T-cell (primary cell): ENCODE measurements at regions not wholly inside any gene's neighbourhood (a gene's known extent, or its start where the extent isn't known, plus 50 kb on each side); places are given as distances from the start of the nearest gene placed in this dataset.

Experiments used
- ATAC-seq, 4 experiments: fragments of 200-7000 bp in 3 of 4; fragments of 150-1000 bp in 1 of 4; cut with Tn5 transposase; replicated peaks in 1 of 4; 1 replicate in 3 of 4; 2 replicates in 1 of 4; pipeline ENCODE4 v1.10.0; 2021; ENCODE audit warnings: moderate library complexity in 3 of 4, mild to moderate bottlenecking in 2 of 4, moderate number of reproducible peaks in 1 of 4
- CTCF ChIA-PET, 2 donors: fragments of 300-600 bp; sonication (Branson Sonifier 250); formaldehyde crosslinking; loops; one replicate each; lab custom pipeline; 2022; ENCODE audit warnings: antibody characterized with exemption in 2 of 2; lab: Charles Lee
- POLR2A ChIA-PET, 2 donors: fragments of 300-600 bp; sonication (Branson Sonifier 250); formaldehyde crosslinking; loops; one replicate each; lab custom pipeline; 2022; ENCODE audit warnings: antibody characterized with exemption in 2 of 2; lab: Charles Lee
- DNase-seq, 35 experiments: peaks; one replicate each; pipeline versions ENCODE4 v3.0.0 to v3.0.0-alpha.2; 2013 to 2023
- H3K27ac ChIP-seq: one replicate; pipeline ENCODE4 v1.5.1; 2013; ENCODE audit warnings: low read length
- H3K27me3 ChIP-seq, 2 experiments: replicated peaks in 1 of 2; 1 replicate in 1 of 2; 2 replicates in 1 of 2; pipeline versions ENCODE4 v1.6.1 to v1.7.0; 2013; ENCODE audit warnings: low read length in 1 of 2, mixed read lengths in 1 of 2; ENCODE audit not compliant: control insufficient read depth in 2 of 2, insufficient read depth in 2 of 2; ENCODE audit errors: extremely low read depth in 1 of 2
- H3K36me3 ChIP-seq, 2 donors: 1 replicate in 1 of 2; 2 replicates in 1 of 2; pipeline versions ENCODE4 v1.6.1 to v1.7.0; 2013; ENCODE audit warnings: low read length in 1 of 2; ENCODE audit not compliant: control insufficient read depth in 2 of 2, insufficient read depth in 1 of 2; ENCODE audit errors: extremely low read depth in 1 of 2
- H3K4me1 ChIP-seq, 2 experiments: 1 replicate in 1 of 2; 2 replicates in 1 of 2; pipeline versions ENCODE4 v1.6.1 to v1.7.0; 2013; ENCODE audit warnings: low read length in 2 of 2, mixed read lengths in 1 of 2; ENCODE audit not compliant: insufficient read depth in 2 of 2, control insufficient read depth in 1 of 2; ENCODE audit errors: extremely low read depth in 1 of 2
- H3K4me3 ChIP-seq, 2 donors: 1 replicate in 1 of 2; 2 replicates in 1 of 2; pipeline versions ENCODE4 v1.5.1 to v1.7.0; 2013; ENCODE audit warnings: mild to moderate bottlenecking in 2 of 2, low read length in 1 of 2, moderate library complexity in 1 of 2; ENCODE audit not compliant: control insufficient read depth in 1 of 2; ENCODE audit errors: extremely low read depth in 1 of 2
- H3K9me3 ChIP-seq: 2 replicates; pipeline ENCODE4 v1.7.0; 2013
- H3K27ac Mint-ChIP-seq, 2 donors: one replicate each; pipeline ENCODE4 v1.8.0; 2020 to 2021; ENCODE audit warnings: mild to moderate bottlenecking in 2 of 2, mixed read lengths in 2 of 2
- H3K27me3 Mint-ChIP-seq, 2 donors: one replicate each; pipeline ENCODE4 v1.8.0; 2021 to 2022; ENCODE audit warnings: mixed read lengths in 2 of 2
- H3K36me3 Mint-ChIP-seq: one replicate; pipeline ENCODE4 v1.8.0; 2021; ENCODE audit warnings: mixed read lengths
- H3K4me1 Mint-ChIP-seq, 3 donors: one replicate each; pipeline ENCODE4 v1.8.0; 2020 to 2022; ENCODE audit warnings: mixed read lengths in 3 of 3, mild to moderate bottlenecking in 1 of 3
- H3K4me3 Mint-ChIP-seq, 3 donors: one replicate each; pipeline ENCODE4 v1.8.0; 2020 to 2022; ENCODE audit warnings: mild to moderate bottlenecking in 3 of 3, mixed read lengths in 3 of 3, moderate library complexity in 3 of 3
- H3K9me3 Mint-ChIP-seq, 3 donors: one replicate each; pipeline ENCODE4 v1.8.0; 2020 to 2022; ENCODE audit warnings: mixed read lengths in 3 of 3
- WGBS: methylation state at CpG from one replicate; pipeline ENCODE4 v1.1.5; 2013; ENCODE audit warnings: missing lambda C conversion rate; ENCODE audit not compliant: insufficient coverage; 5-methylcytosine and 5-hydroxymethylcytosine counted together

DNA sequence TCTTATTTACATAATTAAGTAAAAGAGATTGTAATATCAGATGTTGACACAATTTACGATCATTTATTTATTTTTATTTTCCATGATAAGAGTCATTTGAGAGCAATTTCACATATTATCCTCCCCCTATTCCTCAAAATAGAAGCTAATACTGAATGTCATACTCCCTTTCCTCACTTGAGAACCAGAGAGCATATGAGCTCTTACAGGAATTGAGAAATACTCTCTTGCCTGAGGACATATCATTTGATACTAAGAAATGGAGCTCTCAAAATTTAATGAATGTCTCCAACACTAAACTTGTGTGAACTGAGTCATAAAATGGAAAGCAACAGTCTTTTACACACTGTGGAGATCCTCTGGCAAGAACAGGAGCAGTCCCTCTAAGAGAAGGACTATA is 68.5 kb upstream of the CHST9 start:
- no peaks in the 10 kb centered on the region for H3K27me3 ChIP-seq
- DNase-seq (no peak), ATAC-seq (no peak)
- H3K9me3 ChIP-seq, result no peaks in the 10 kb centered on the region
- no peaks in the 10 kb centered on the region for H3K36me3 Mint-ChIP-seq
- H3K27ac ChIP-seq, result no peak overlapping the region
- no CpG with 5 or more reads among the region's 1 CpG for whole genome bisulfite sequencing
- no peak overlapping the region for H3K4me3 Mint-ChIP-seq
- no peaks in the 10 kb centered on the region for H3K4me1 ChIP-seq
- CTCF ChIA-PET, result interaction anchor here in 1 of 2 donors (0.8 kb wide), 1 partner anchor 664 kb away, joined by 4 read pairs; no protein-coding TSS in a partner anchor
- H3K36me3 ChIP-seq, result no peaks in the 10 kb centered on the region
- H3K9me3 Mint-ChIP-seq, result peaks cover 9 to 18% (median 14%) of the 10 kb centered on the region in 3 donors
- H3K27me3 Mint-ChIP-seq, result no peaks in the 10 kb centered on the region
- H3K4me3 ChIP-seq, result no peak overlapping the region
- POLR2A ChIA-PET, result no interaction called here
- no peaks in the 10 kb centered on the region for H3K4me1 Mint-ChIP-seq
- no peak overlapping the region for H3K27ac Mint-ChIP-seq

DNA sequence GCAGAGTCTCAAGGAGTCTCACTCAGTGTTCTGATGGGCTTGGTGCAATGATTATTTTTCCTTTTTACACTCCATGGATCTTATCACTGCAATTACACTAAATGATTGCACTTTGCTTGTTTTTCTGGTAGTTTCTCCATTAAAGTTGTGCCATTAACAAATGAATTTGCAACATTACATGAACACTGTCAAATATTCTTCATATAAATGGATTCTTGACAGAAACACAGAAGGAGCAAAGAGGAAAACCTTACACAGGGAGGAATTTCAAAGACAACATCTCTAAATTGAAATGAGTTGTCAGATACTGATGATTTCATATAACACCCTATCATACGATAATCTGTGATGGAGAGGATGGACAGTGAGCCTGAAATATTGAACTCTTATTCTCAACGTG is 65.4 kb upstream of the CHST9 start:
- no peaks in the 10 kb centered on the region for H3K27me3 ChIP-seq
- no peak overlapping the region for H3K27ac ChIP-seq
- no peak overlapping the region for H3K4me3 ChIP-seq
- WGBS, result no CpG with 5 or more reads among the region's 2 CpGs
- Mint-ChIP-seq H3K27ac (no peak overlapping the region), H3K36me3 (no peaks in the 10 kb centered on the region), H3K4me1 (no peaks in the 10 kb centered on the region), H3K9me3 (peaks cover 15 to 31% (median 18%) of the 10 kb centered on the region in 3 donors), H3K4me3 (no peak overlapping the region), H3K27me3 (no peaks in the 10 kb centered on the region)
- H3K4me1 ChIP-seq, result no peaks in the 10 kb centered on the region
- ChIA-PET CTCF (no interaction called here), POLR2A (no interaction called here)
- no peaks in the 10 kb centered on the region for H3K9me3 ChIP-seq
- no peaks in the 10 kb centered on the region for H3K36me3 ChIP-seq
- DNase-seq, result no peak
- ATAC-seq, result no peak

- Histone ChIP-seq H3K4me3 (no peak overlapping the region), H3K4me1 (no peaks in the 10 kb centered on the region), H3K9me3 (no peaks in the 10 kb centered on the region), H3K27ac (no peak overlapping the region), H3K27me3 (no peaks in the 10 kb centered on the region), H3K36me3 (no peaks in the 10 kb centered on the region)
- DNase-seq (no peak), ATAC-seq (no peak)
- Mint-ChIP-seq H3K36me3 (no peaks in the 10 kb centered on the region), H3K27me3 (no peaks in the 10 kb centered on the region), H3K4me1 (no peaks in the 10 kb centered on the region), H3K4me3 (no peak overlapping the region), H3K27ac (no peak overlapping the region), H3K9me3 (peaks cover 15 to 29% (median 15%) of the 10 kb centered on the region in 3 donors)
- no CpG with 5 or more reads among the region's 1 CpG for WGBS
- CTCF ChIA-PET, result no interaction called here
- POLR2A ChIA-PET, result no interaction called here
Measured at GRCh38 chr18:27249933-27250332, 64.8 kb upstream of the CHST9 start.

DNA sequence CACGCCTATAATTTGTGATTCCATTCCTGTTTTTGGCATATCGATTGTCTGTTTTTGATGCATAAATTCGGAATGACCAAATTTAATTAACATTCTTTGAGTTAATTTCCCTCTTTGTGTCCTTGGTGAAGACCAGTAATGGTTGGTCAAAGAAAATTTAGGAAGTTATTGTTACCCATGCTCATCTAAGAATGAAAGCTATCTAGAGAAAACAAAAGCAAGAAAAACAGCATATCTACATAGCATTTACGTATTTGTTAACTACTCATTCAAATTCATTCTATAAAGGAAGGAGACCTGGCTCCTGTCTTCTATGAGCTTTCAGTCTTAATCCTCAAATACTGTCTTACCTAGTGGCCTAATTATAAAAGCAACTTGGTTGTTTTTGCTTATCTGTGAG is 59.2 kb upstream of the CHST9 start:
- Mint-ChIP-seq H3K4me3 (no peak overlapping the region), H3K27me3 (no peaks in the 10 kb centered on the region), H3K4me1 (no peaks in the 10 kb centered on the region), H3K36me3 (no peaks in the 10 kb centered on the region), H3K9me3 (peaks cover 7 to 31% (median 12%) of the 10 kb centered on the region in 3 donors), H3K27ac (no peak overlapping the region)
- H3K36me3 ChIP-seq, result no peaks in the 10 kb centered on the region
- H3K4me1 ChIP-seq, result no peaks in the 10 kb centered on the region
- ATAC-seq, result no peak
- DNase-seq, result no peak
- CTCF ChIA-PET, result interaction anchor here in 1 of 2 donors (0.7 kb wide), 1 partner anchor 1120 kb away, joined by 3 read pairs; no protein-coding TSS in a partner anchor
- H3K27ac ChIP-seq, result no peak overlapping the region
- H3K27me3 ChIP-seq, result no peaks in the 10 kb centered on the region
- no peaks in the 10 kb centered on the region for H3K9me3 ChIP-seq
- POLR2A ChIA-PET, result no interaction called here
- WGBS, result no CpG with 5 or more reads among the region's 4 CpGs
- H3K4me3 ChIP-seq, result no peak overlapping the region

GRCh38 chr18:27242392-27243047 is 57.4 kb upstream of the CHST9 start:
- H3K4me3 Mint-ChIP-seq, result no peak overlapping the region

GRCh38 chr18:27240383-27240782 is 55.3 kb upstream of the CHST9 start:
- Mint-ChIP-seq H3K9me3 (peaks cover 3 to 17% (median 8%) of the 10 kb centered on the region in 3 donors), H3K4me3 (no peak overlapping the region), H3K4me1 (no peaks in the 10 kb centered on the region), H3K27me3 (no peaks in the 10 kb centered on the region), H3K27ac (no peak overlapping the region), H3K36me3 (no peaks in the 10 kb centered on the region)
- H3K4me1 ChIP-seq, result no peaks in the 10 kb centered on the region
- no peaks in the 10 kb centered on the region for H3K36me3 ChIP-seq
- ChIA-PET CTCF (no interaction called here), POLR2A (no interaction called here)
- ATAC-seq (no peak), DNase-seq (no peak)
- H3K27me3 ChIP-seq, result no peaks in the 10 kb centered on the region
- H3K27ac ChIP-seq, result no peak overlapping the region
- H3K4me3 ChIP-seq, result no peak overlapping the region
- no CpG with 5 or more reads among the region's 3 CpGs for WGBS
- no peaks in the 10 kb centered on the region for H3K9me3 ChIP-seq

More at GRCh38 chr18:27242392-27243047, 57.4 kb upstream of the CHST9 start:
- Mint-ChIP-seq H3K4me1 (no peaks in the 10 kb centered on the region), H3K27me3 (no peaks in the 10 kb centered on the region), H3K9me3 (peaks cover 3 to 25% (median 14%) of the 10 kb centered on the region in 3 donors), H3K27ac (no peak overlapping the region), H3K36me3 (no peaks in the 10 kb centered on the region)
- no peak overlapping the region for H3K4me3 ChIP-seq
- H3K27me3 ChIP-seq, result no peaks in the 10 kb centered on the region
- ATAC-seq, result no peak
- H3K4me1 ChIP-seq, result no peaks in the 10 kb centered on the region
- ChIA-PET POLR2A (no interaction called here), CTCF (no interaction called here)
- H3K27ac ChIP-seq, result no peak overlapping the region
- no peaks in the 10 kb centered on the region for H3K9me3 ChIP-seq
- 60% methylated on average over 2 of the region's 5 CpGs for WGBS
- no peak for DNase-seq
- H3K36me3 ChIP-seq, result no peaks in the 10 kb centered on the region
